Myocyte (in vitro differentiated cells): ENCODE measurements at regions not wholly inside any gene's neighbourhood (a gene's known extent, or its start where the extent isn't known, plus 50 kb on each side); places are given as distances from the start of the nearest gene placed in this dataset.

Source experiments
- DNase-seq: peaks from one replicate; pipeline ENCODE4 v3.0.0-alpha.2; 2012; ENCODE audit warnings: low read depth

GRCh38 chr14:87131879-87132278 lies 861.1 kb downstream of the GALC start:
- peak; percentile 77 for DNase-seq

GRCh38 chr14:87122166-87122565 lies 870.8 kb downstream of the GALC start:
- DNase-seq: peak; percentile 4

- no peak for DNase-seq
Observed at GRCh38 chr14:87121716-87122115, 871.3 kb downstream of the GALC start.

GRCh38 chr14:87115234-87115633 lies 877.7 kb downstream of the GALC start:
- DNase-seq: no peak

- DNase-seq: no peak
Observed at GRCh38 chr14:87113286-87113685, 879.7 kb downstream of the GALC start.

GRCh38 chr14:87111741-87112140 lies 881.2 kb downstream of the GALC start:
- DNase-seq: no peak

GRCh38 chr14:87111126-87111525 lies 881.9 kb downstream of the GALC start:
- no peak for DNase-seq

- DNase-seq: no peak
Observed at GRCh38 chr14:87109271-87109670, 883.7 kb downstream of the GALC start.

- peak; percentile 52 for DNase-seq
Observed at GRCh38 chr14:87108726-87109125, 884.3 kb downstream of the GALC start.

- no peak for DNase-seq
Observed at GRCh38 chr14:87102811-87103378, 890.1 kb downstream of the GALC start.

- DNase-seq: peak; percentile 1
Observed at GRCh38 chr14:87097015-87097414, 896.0 kb downstream of the GALC start.

GRCh38 chr14:87094913-87095312 lies 898.1 kb downstream of the GALC start:
- DNase-seq: no peak

GRCh38 chr14:87088588-87088987 lies 904.4 kb downstream of the GALC start:
- DNase-seq: no peak

- no peak for DNase-seq
Observed at GRCh38 chr14:87087881-87088280, 905.1 kb downstream of the GALC start.

- no peak for DNase-seq
Observed at GRCh38 chr14:87084908-87085307, 908.1 kb downstream of the GALC start.

GRCh38 chr14:87082917-87083316 lies 910.1 kb downstream of the GALC start:
- no peak for DNase-seq

GRCh38 chr14:87081004-87081403 lies 912.0 kb downstream of the GALC start:
- DNase-seq: no peak

- DNase-seq: no peak
Observed at GRCh38 chr14:87080146-87080545, 912.8 kb downstream of the GALC start.

GRCh38 chr14:87079416-87079815 lies 913.6 kb downstream of the GALC start:
- no peak for DNase-seq

- DNase-seq: no peak
Observed at GRCh38 chr14:87076922-87077321, 916.1 kb downstream of the GALC start.

GRCh38 chr14:87076146-87076545 lies 916.8 kb downstream of the GALC start:
- DNase-seq: no peak

- DNase-seq: no peak
Observed at GRCh38 chr14:87073880-87074570, 919.0 kb downstream of the GALC start.

- no peak for DNase-seq
Observed at GRCh38 chr14:87067591-87067990, 925.4 kb downstream of the GALC start.
